ENCODE measurements at regions not wholly inside any gene's neighbourhood (a gene's known extent, or its start where the extent isn't known, plus 50 kb on each side); places are given as distances from the start of the nearest gene placed in this dataset.

DNA sequence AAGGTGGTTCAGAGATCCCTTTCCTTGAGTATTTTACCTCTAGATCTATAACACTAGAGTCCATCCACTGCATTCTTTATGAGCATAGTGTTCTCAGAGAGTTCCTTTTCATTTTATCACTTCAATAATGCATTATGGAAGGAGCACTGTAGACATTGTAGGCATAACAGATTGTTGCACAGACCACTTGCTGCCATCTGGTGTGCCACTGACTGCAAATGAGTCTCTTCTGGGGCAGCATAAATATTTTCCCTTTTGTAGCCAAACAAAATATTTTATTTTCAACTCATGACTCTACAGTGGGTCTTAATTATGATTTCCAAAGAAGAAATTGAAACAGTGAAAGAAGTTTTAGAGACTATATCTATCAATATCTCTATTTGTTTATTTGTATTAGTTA lies 290.4 kb downstream of the OLFM3 start:
- no peak for DNase-seq (ENCODE audit: low read depth in 1 of 2, low spot score in 1 of 2)
- ChIA-PET POLR2A (no interaction called here), CTCF (no interaction called here)
- Histone ChIP-seq H3K4me1 (no peaks in the 10 kb centered on the region), H3K4me2 (no peak overlapping the region), H3K9me3 (no peaks in the 10 kb centered on the region), H3K27ac (no peak overlapping the region), H3K4me3 (no peak overlapping the region)
- TF ChIP-seq POLR2AphosphoS2 (conservative IDR thresholded peaks at IDR 0.05; ENCODE audit: low read length) = no peak
- no peak for TF ChIP-seq BCL3 (IDR thresholded peaks at IDR 0.05)
- no peak for TF ChIP-seq ZFP36 (IDR thresholded peaks at IDR 0.05; ENCODE audit: borderline replicate concordance, partially characterized antibody)
- TF ChIP-seq, protein P1, sequence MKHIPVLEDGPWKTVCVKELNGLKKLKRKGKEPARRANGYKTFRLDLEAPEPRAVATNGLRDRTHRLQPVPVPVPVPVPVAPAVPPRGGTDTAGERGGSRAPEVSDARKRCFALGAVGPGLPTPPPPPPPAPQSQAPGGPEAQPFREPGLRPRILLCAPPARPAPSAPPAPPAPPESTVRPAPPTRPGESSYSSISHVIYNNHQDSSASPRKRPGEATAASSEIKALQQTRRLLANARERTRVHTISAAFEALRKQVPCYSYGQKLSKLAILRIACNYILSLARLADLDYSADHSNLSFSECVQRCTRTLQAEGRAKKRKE (CRISPR knock-in tag; IDR thresholded peaks at IDR 0.05; ENCODE audit: low read depth) = no peak
- no peak for TF ChIP-seq HEYL (CRISPR knock-in tag; IDR thresholded peaks at IDR 0.05)
- no peak for TF ChIP-seq MAFK (IDR thresholded peaks at IDR 0.05; ENCODE audit: partially characterized antibody)
- TF ChIP-seq KDM1A (IDR thresholded peaks at IDR 0.05; ENCODE audit: low read depth) = no peak
- TF ChIP-seq FOSL2 (IDR thresholded peaks at IDR 0.05) = no peak
- no peak for TF ChIP-seq FOSL2 (CRISPR knock-in tag; IDR thresholded peaks at IDR 0.05)
- no peak for ATAC-seq
- FAIRE-seq = no peak

DNA sequence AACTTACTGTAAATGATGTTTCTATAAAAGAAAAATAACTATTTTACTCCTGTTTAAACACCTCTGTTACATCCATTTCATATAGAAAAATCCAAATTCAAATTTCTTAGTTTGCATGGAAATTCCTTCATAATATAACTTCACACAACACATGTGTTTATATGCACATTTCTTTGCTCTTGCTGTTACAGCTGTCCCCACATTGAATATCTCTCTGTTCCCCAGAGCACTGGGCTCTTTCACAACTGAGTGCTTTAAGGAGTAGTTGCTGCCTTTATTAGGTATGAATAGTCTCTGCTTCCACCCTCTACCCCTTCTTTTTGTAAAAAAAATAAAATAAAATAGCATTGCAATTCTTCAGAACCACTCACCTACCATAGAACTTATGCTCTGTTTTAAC lies 287.0 kb downstream of the OLFM3 start:
- no peak for DNase-seq (ENCODE audit: low read depth in 1 of 2, low spot score in 1 of 2)
- H3K27ac ChIP-seq = no peak overlapping the region
- H3K9me3 ChIP-seq = no peaks in the 10 kb centered on the region
- ChIA-PET CTCF (no interaction called here), POLR2A (no interaction called here)
- no peak for TF ChIP-seq HEYL (CRISPR knock-in tag; IDR thresholded peaks at IDR 0.05)
- TF ChIP-seq RCOR1 (IDR thresholded peaks at IDR 0.05; ENCODE audit: low read depth, low read length) = no peak
- TF ChIP-seq POLR2A (IDR thresholded peaks at IDR 0.05; ENCODE audit: low read length) = no peak
- no peak for TF ChIP-seq REST (IDR thresholded peaks at IDR 0.05)
- TF ChIP-seq, protein P2, sequence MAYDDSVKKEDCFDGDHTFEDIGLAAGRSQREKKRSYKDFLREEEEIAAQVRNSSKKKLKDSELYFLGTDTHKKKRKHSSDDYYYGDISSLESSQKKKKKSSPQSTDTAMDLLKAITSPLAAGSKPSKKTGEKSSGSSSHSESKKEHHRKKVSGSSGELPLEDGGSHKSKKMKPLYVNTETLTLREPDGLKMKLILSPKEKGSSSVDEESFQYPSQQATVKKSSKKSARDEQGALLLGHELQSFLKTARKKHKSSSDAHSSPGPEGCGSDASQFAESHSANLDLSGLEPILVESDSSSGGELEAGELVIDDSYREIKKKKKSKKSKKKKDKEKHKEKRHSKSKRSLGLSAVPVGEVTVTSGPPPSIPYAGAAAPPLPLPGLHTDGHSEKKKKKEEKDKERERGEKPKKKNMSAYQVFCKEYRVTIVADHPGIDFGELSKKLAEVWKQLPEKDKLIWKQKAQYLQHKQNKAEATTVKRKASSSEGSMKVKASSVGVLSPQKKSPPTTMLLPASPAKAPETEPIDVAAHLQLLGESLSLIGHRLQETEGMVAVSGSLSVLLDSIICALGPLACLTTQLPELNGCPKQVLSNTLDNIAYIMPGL (CRISPR knock-in tag; IDR thresholded peaks at IDR 0.05; ENCODE audit: borderline replicate concordance) = no peak
- no peak for TF ChIP-seq CBX2 (IDR thresholded peaks at IDR 0.05; ENCODE audit: borderline replicate concordance, low read depth)
- no peak for TF ChIP-seq RNF2 (IDR thresholded peaks at IDR 0.05; ENCODE audit: borderline replicate concordance, low read depth)
- TF ChIP-seq, protein P3, sequence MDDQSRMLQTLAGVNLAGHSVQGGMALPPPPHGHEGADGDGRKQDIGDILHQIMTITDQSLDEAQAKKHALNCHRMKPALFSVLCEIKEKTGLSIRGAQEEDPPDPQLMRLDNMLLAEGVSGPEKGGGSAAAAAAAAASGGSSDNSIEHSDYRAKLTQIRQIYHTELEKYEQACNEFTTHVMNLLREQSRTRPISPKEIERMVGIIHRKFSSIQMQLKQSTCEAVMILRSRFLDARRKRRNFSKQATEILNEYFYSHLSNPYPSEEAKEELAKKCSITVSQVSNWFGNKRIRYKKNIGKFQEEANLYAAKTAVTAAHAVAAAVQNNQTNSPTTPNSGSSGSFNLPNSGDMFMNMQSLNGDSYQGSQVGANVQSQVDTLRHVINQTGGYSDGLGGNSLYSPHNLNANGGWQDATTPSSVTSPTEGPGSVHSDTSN (IDR thresholded peaks at IDR 0.05) = no peak
- no peak for TF ChIP-seq CBX8 (IDR thresholded peaks at IDR 0.05)
- no peak for TF ChIP-seq NPAS2 (CRISPR knock-in tag; IDR thresholded peaks at IDR 0.05; ENCODE audit: borderline replicate concordance)
- TF ChIP-seq TP53 (CRISPR knock-in tag; IDR thresholded peaks at IDR 0.05) = no peak
- no peak for TF ChIP-seq JUNB (IDR thresholded peaks at IDR 0.05)
- TF ChIP-seq E2F6 (IDR thresholded peaks at IDR 0.05; ENCODE audit: borderline replicate concordance, low read depth) = no peak
- H3K4me2 ChIP-seq = no peak overlapping the region
- H3K4me1 ChIP-seq = no peaks in the 10 kb centered on the region
- no peak overlapping the region for H3K4me3 ChIP-seq
- no peak for ATAC-seq
- FAIRE-seq = no peak

All from A549 (cell line).